DMS53 (cell line): ENCODE measurements at regions not wholly inside any gene's neighbourhood (a gene's known extent, or its start where the extent isn't known, plus 50 kb on each side); places are given as distances from the start of the nearest gene placed in this dataset.
A peak's percentile ranks its signal among the peaks of the same experiment; 100 is the strongest.
"Not testable (repeated sequence)": the region's sequence is repeated elsewhere in the genome, so short reads cannot be mapped to it uniquely, and the experiment has no call there.

Experiments
- DNase-seq: peaks from one replicate; lab custom pipeline; 2025; lab: John Stamatoyannopoulos, UW

- no peak for DNase-seq
Measured at GRCh38 chr5:68658810-68659372, 434.9 kb upstream of the SLC30A5 start.

DNA sequence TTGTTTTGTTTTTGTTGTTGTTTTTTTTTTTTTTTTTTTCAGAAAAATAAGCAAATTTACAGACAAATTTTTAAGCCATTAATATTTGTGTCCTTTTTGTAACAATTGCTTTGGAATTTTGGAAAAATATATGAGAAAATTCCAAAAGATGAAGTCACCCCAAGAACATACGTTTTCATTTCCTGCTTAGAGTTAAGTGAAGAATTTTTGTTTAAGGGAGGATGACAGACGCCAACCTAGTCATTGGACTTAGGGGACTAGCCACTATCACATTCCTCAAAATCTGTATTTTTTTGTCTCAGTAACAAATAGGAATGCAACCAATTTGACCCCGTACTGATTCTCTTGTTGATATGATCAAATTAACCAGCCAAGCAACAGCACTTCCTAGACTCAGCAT, 433.9 kb upstream of the SLC30A5 start:
- no peak for DNase-seq

- DNase-seq: peak; percentile 62
Measured at GRCh38 chr5:68661237-68661636, 432.6 kb upstream of the SLC30A5 start.

- DNase-seq: no peak
Measured at GRCh38 chr5:68662804-68663307, 431.0 kb upstream of the SLC30A5 start.

DNA sequence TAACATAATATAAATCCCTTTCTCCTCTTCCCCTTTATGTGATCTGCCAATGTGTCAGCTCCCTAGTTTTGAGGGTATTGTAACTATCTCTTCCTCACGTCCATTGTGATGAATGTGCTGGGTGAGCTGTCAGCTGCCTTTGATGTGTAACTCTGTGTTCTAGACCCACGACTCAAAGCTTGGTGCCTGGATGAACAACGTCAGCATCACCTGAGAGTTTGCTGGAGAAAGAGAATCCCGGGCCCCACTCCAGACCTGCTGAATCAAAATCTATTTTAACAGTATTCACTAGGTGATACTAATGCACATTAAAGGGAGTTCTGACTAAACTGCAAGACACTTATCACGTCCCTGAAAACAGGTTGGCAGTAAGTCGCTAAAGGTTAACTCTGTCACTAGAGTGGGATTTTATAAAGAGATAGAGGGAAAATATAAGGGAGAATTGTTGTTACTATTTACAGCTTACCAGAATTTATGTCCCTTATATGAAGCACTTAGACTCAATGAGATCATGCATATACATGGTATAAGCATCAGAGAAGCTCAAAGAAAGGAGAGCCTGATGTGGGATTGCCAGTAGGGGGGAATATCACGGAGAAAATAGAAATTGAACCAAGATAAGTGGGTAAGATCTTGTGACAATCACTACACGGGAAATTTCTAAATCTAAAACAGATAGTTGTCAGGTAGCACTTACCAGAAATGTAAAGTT, 423.8 kb upstream of the SLC30A5 start:
- DNase-seq: no peak

DNA sequence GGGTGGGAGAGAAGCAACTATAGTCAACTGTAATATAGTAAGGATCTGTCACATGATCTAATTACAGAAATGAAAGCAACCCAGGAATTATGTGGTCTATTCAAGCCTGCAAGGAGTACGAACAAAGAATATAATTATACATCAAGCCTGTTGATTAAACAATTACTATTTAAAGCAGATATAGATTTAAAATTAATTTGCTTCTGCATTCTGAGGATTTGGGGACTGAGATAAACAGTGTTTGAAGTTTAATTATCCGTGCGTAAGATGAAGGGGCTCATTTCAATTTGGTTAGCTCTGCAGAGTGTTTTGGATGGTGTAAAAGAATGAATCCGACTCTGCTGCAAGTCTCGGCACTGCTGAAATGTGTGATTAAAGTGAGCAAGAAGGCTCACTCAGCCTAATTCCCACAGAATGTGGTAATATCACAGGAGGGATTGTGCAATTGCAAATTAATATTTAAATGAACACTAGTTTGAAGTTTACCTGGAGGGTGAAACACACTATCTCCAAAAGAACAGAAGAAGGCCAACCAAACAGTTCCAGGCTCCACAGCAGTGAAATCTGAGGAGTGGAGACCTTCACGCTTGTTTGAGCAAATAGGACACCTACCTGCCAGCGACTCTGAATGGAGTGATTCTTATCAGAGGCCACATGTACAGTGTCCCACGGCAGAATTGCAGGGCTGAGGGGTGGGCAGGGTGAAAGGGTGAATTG, 420.6 kb upstream of the SLC30A5 start:
- no peak for DNase-seq

GRCh38 chr5:68673823-68674180, 420.0 kb upstream of the SLC30A5 start:
- no peak for DNase-seq

GRCh38 chr5:68679041-68679440, 414.8 kb upstream of the SLC30A5 start:
- no peak for DNase-seq

DNA sequence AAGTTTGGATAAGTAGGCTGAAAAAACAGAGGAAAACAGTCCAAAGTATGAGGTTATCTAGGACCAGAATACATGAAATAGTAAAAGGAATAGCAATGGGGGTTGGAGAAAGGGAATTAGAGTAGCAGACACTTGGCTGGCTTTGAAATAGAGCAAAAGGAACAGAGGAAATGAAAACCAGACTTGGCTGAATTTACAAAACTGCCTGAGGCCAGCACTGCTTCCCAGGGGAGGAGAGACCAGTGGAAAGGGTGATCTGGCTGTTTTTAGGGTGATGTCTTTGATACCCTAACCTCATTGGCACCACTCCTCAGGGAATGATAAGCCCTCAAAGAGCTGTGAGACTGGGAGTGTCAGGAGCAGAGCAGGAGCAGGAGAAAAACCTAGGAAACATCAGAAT, 413.4 kb upstream of the SLC30A5 start:
- no peak for DNase-seq

GRCh38 chr5:68681929-68682328, 411.9 kb upstream of the SLC30A5 start:
- peak; percentile 19 for DNase-seq

GRCh38 chr5:68682400-68683160, 411.2 kb upstream of the SLC30A5 start:
- peak; percentile 82 for DNase-seq

DNA sequence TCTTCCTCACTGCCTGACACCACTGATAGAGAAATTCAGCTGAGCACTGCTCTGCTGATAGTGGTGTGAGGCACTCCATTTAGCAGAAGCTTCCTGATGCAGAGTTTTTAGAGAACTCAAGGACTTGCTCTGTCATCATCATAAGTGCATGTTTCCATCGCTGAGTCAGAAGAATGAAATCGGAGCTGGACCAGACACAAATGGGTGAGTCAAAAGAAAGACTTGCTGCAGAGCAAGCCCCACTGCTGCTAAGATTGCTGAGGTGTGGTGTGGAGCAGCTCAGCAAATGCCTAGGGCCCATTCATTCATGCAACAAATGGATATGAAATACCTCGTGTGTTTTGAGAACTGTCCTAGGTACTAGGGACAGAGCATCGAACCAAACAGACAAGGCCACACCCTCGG, 410.2 kb upstream of the SLC30A5 start:
- DNase-seq: peak; percentile 81

GRCh38 chr5:68685863-68686262, 408.0 kb upstream of the SLC30A5 start:
- DNase-seq: no peak

DNA sequence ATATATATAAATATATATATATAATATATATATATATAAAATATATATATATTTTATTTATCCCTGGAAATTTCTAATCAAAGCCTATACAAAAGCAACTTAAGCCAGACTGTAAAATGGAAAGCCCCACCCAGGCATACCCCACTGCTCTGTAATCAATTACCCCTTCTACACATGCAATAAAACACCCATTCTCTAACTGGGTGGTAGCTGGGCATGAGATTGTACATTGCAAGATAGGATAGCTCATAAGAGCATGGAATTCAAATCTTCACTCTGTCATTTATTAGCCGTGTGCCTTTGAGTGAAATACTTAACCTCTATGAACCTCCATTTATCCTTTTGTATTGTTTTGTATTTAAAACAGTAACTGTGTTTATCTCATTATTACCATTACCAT, 405.3 kb upstream of the SLC30A5 start:
- no peak for DNase-seq

- no peak for DNase-seq
Measured at GRCh38 chr5:68689010-68689409, 404.8 kb upstream of the SLC30A5 start.

DNA sequence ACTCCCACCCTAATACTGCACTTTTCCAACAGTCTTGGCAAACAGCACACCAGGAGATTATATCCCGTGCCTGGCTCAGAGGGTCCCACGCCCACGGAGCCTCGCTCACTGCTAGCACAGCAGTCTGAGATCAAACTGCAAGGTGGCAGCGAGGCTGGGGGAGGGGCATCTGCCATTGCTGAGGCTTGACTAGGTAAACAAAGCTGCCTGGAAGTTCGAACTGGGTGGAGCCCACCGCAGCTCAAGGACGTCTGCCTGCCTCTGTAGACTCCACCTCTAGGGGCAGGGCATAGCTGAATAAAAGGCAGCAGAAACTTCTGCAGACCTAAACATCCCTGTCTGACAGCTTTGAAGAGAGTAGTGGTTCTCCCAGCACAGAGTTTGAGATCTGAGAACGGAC, 401.9 kb upstream of the SLC30A5 start:
- DNase-seq: not testable (repeated sequence)

GRCh38 chr5:68698025-68698940, 395.5 kb upstream of the SLC30A5 start:
- no peak for DNase-seq

GRCh38 chr5:68699966-68700365, 393.8 kb upstream of the SLC30A5 start:
- no peak for DNase-seq

- DNase-seq: no peak
Measured at GRCh38 chr5:68707575-68707974, 386.2 kb upstream of the SLC30A5 start.

- no peak for DNase-seq
Measured at GRCh38 chr5:68708156-68708841, 385.5 kb upstream of the SLC30A5 start.

- DNase-seq: no peak
Measured at GRCh38 chr5:68708842-68709170, 385.0 kb upstream of the SLC30A5 start.
